H1 (cell line): ENCODE measurements at regions not wholly inside any gene's neighbourhood (a gene's known extent, or its start where the extent isn't known, plus 50 kb on each side); places are given as distances from the start of the nearest gene placed in this dataset.
A peak's percentile ranks its signal among the peaks of the same experiment; 100 is the strongest.

Source experiments
- BRCA1 ChIP-seq: IDR thresholded peaks from 2 replicates; pipeline ENCODE4 v1.6.1; 2012; ENCODE audit warnings: low read depth, low read length, improper control_type of control experiment
- CEBPB ChIP-seq: IDR thresholded peaks from 2 replicates; pipeline ENCODE4 v1.6.1; 2012; ENCODE audit warnings: low read depth, low read length
- EGR1 ChIP-seq: IDR thresholded peaks from 2 replicates; pipeline ENCODE4 v1.6.1; 2011; ENCODE audit warnings: low read depth, low read length, borderline replicate concordance
- EP300 ChIP-seq, 2 experiments: IDR thresholded peaks; 1 replicate in 1 of 2; 2 replicates in 1 of 2; pipeline ENCODE4 v1.6.1; 2011 to 2012; ENCODE audit warnings: low read depth in 2 of 2, low read length in 2 of 2, mild to moderate bottlenecking in 2 of 2, borderline replicate concordance in 1 of 2, inconsistent platforms in 1 of 2, moderate library complexity in 1 of 2
- KDM5A ChIP-seq: fragments of 200-600 bp; IDR thresholded peaks from 2 replicates; pipeline ENCODE4 v1.7.1; 2012; ENCODE audit warnings: mild to moderate bottlenecking, low read length, inconsistent platforms, mixed read lengths
- MAFK ChIP-seq: IDR thresholded peaks from 2 replicates; pipeline ENCODE4 v1.6.1; 2012; ENCODE audit warnings: low read depth, mild to moderate bottlenecking, improper control_type of control experiment, low read length
- RBBP5 ChIP-seq: IDR thresholded peaks from 2 replicates; pipeline ENCODE4 v1.7.1; 2012; ENCODE audit warnings: low read depth, mild to moderate bottlenecking, inconsistent platforms, low read length, moderate library complexity, borderline replicate concordance
- SRF ChIP-seq: IDR thresholded peaks from 2 replicates; pipeline ENCODE4 v1.6.1; 2011; ENCODE audit warnings: mild to moderate bottlenecking, low read depth, low read length, moderate library complexity
- TAF1 ChIP-seq: IDR thresholded peaks from 2 replicates; pipeline ENCODE4 v1.6.1; 2011; ENCODE audit warnings: mild to moderate bottlenecking, low read depth, low read length
- TF ChIP-seq, protein P1 (sequence below), 3 experiments: IDR thresholded peaks; 1 replicate in 2 of 3; 2 replicates in 1 of 3; pipeline versions ENCODE4 v1.5.1 to v1.6.1; 2011; ENCODE audit warnings: low read length in 3 of 3, mild to moderate bottlenecking in 3 of 3, inconsistent platforms in 2 of 3, low read depth in 1 of 3, moderate library complexity in 1 of 3; ENCODE audit not compliant: insufficient read depth in 1 of 3; ENCODE audit errors: control extremely low read depth in 1 of 3
- TF ChIP-seq, protein P2 (sequence below): IDR thresholded peaks from 2 replicates; pipeline ENCODE4 v1.6.1; 2011; ENCODE audit warnings: low read length, improper control_type of control experiment

DNA sequence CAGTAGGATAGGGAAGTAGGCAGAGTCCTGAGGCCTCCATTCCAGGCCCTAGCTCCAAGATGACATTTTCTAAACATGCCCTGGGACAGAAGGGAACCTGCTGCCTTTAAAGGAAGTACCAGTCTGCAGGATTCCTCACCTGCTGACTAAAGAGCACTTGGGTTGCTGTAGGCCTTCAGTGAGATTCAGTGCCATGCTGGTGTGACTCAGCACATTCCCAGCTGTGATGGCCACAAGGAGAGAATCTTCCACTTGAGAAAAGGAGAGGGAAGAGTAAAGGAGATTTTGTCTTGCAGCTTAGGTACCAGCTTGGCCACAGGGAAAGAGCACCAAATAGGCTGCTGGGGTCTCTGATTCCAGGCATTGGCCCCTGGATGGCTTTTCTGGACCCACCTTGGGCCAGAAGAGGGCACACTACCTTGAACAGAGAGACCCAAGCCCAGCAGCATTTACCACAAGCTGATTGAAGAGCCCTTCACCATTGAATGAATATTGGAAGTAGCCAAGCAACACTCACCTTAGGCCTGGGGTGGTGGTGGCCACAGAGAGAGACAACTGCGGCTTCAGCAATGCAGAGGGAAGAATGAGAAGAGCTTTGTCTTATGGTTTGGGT, 498.3 kb downstream of the KCNH5 start (continued):
- TF ChIP-seq SRF: no peak
- TF ChIP-seq TAF1: no peak
- TF ChIP-seq, protein P1, sequence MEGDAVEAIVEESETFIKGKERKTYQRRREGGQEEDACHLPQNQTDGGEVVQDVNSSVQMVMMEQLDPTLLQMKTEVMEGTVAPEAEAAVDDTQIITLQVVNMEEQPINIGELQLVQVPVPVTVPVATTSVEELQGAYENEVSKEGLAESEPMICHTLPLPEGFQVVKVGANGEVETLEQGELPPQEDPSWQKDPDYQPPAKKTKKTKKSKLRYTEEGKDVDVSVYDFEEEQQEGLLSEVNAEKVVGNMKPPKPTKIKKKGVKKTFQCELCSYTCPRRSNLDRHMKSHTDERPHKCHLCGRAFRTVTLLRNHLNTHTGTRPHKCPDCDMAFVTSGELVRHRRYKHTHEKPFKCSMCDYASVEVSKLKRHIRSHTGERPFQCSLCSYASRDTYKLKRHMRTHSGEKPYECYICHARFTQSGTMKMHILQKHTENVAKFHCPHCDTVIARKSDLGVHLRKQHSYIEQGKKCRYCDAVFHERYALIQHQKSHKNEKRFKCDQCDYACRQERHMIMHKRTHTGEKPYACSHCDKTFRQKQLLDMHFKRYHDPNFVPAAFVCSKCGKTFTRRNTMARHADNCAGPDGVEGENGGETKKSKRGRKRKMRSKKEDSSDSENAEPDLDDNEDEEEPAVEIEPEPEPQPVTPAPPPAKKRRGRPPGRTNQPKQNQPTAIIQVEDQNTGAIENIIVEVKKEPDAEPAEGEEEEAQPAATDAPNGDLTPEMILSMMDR (IDR thresholded peaks at IDR 0.05; ENCODE audit: control extremely low read depth in 1 of 3, insufficient read depth in 1 of 3, low read depth in 1 of 3, low read length in 3 of 3): peak; percentile 7 to 42 (median 19); a peak in 2 of 4 replicates
- no peak for TF ChIP-seq BRCA1
- TF ChIP-seq EP300 (IDR thresholded peaks at IDR 0.05; ENCODE audit: borderline replicate concordance in 1 of 2, low read depth in 2 of 2, low read length in 2 of 2): no peak
- TF ChIP-seq, protein P2, sequence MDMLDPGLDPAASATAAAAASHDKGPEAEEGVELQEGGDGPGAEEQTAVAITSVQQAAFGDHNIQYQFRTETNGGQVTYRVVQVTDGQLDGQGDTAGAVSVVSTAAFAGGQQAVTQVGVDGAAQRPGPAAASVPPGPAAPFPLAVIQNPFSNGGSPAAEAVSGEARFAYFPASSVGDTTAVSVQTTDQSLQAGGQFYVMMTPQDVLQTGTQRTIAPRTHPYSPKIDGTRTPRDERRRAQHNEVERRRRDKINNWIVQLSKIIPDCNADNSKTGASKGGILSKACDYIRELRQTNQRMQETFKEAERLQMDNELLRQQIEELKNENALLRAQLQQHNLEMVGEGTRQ: no peak
- no peak for TF ChIP-seq RBBP5
- TF ChIP-seq CEBPB: no peak
- no peak for TF ChIP-seq EGR1
- no peak for TF ChIP-seq KDM5A
- TF ChIP-seq MAFK: peak; percentile 58; the same call in 1 of the 2 replicates
